ENCODE measurements at regions not wholly inside any gene's neighbourhood (a gene's known extent, or its start where the extent isn't known, plus 50 kb on each side); places are given as distances from the start of the nearest gene placed in this dataset.

- no peak for ATAC-seq
- POLR2A ChIA-PET (ENCODE audit: unreplicated experiment): no interaction called here
These were observed 120.4 kb upstream of the KRR1 start for GRCh38 chr12:75631831-75632230.

GRCh38 chr12:75630091-75630490 is 118.7 kb upstream of the KRR1 start:
- BruUV-seq (replicated peaks): no TSS peak
- intact Hi-C loops (cut with micrococcal nuclease): no loop called here
- Histone ChIP-seq H3K4me1 (ENCODE audit: insufficient read depth, low read length) (peaks cover 4% of the 10 kb centered on the region), H3K27ac (ENCODE audit: low read length) (no peak overlapping the region), H3K4me2 (ENCODE audit: low read length) (no peak overlapping the region), H3K9me3 (ENCODE audit: low read length) (no peaks in the 10 kb centered on the region), H3K4me3 (ENCODE audit: low read length) (no peak overlapping the region), H3K79me2 (ENCODE audit: low read length) (no peaks in the 10 kb centered on the region), H3K27me3 (ENCODE audit: low read length) (no peaks in the 10 kb centered on the region), H2AFZ (ENCODE audit: low read length) (no peak overlapping the region), H3K9ac (ENCODE audit: low read length) (no peak overlapping the region), H4K20me1 (ENCODE audit: low read length) (no peaks in the 10 kb centered on the region), H3F3A (ENCODE audit: low read length, unreplicated experiment) (no peaks in the 10 kb centered on the region), H3K36me3 (ENCODE audit: low read depth, low read length) (no peaks in the 10 kb centered on the region), H3K9me2 (replicated peaks; ENCODE audit: low read length) (no peaks in the 10 kb centered on the region)
- CTCF ChIA-PET: no interaction called here
- TF ChIP-seq, protein P1, sequence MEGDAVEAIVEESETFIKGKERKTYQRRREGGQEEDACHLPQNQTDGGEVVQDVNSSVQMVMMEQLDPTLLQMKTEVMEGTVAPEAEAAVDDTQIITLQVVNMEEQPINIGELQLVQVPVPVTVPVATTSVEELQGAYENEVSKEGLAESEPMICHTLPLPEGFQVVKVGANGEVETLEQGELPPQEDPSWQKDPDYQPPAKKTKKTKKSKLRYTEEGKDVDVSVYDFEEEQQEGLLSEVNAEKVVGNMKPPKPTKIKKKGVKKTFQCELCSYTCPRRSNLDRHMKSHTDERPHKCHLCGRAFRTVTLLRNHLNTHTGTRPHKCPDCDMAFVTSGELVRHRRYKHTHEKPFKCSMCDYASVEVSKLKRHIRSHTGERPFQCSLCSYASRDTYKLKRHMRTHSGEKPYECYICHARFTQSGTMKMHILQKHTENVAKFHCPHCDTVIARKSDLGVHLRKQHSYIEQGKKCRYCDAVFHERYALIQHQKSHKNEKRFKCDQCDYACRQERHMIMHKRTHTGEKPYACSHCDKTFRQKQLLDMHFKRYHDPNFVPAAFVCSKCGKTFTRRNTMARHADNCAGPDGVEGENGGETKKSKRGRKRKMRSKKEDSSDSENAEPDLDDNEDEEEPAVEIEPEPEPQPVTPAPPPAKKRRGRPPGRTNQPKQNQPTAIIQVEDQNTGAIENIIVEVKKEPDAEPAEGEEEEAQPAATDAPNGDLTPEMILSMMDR (conservative IDR thresholded peaks at IDR 0.05; ENCODE audit: low read depth, low read length): no peak
- TF ChIP-seq EZH2phosphoT487 (IDR thresholded peaks at IDR 0.05; ENCODE audit: borderline replicate concordance, low read length) (no peak), EZH2 (IDR thresholded peaks at IDR 0.05; ENCODE audit: low read length, unreplicated experiment) (no peak)
- POLR2A ChIA-PET (ENCODE audit: unreplicated experiment): no interaction called here
- no peak for DNase-seq
- no peak for ATAC-seq

More at GRCh38 chr12:75631831-75632230, 120.4 kb upstream of the KRR1 start:
- H3K4me1 ChIP-seq (ENCODE audit: insufficient read depth, low read length): peaks cover 20% of the 10 kb centered on the region
- DNase-seq: no peak
- no TSS peak for BruUV-seq (replicated peaks)
- H2AFZ ChIP-seq (ENCODE audit: low read length): no peak overlapping the region
- no peaks in the 10 kb centered on the region for H4K20me1 ChIP-seq (ENCODE audit: low read length)
- no peaks in the 10 kb centered on the region for H3K79me2 ChIP-seq (ENCODE audit: low read length)
- H3K4me3 ChIP-seq (ENCODE audit: low read length): no peak overlapping the region
- no peak overlapping the region for H3K4me2 ChIP-seq (ENCODE audit: low read length)
- intact Hi-C loops (cut with micrococcal nuclease): no loop called here
- no peak overlapping the region for H3K27ac ChIP-seq (ENCODE audit: low read length)
- CTCF ChIA-PET: no interaction called here
- no peaks in the 10 kb centered on the region for H3K27me3 ChIP-seq (ENCODE audit: low read length)
- no peaks in the 10 kb centered on the region for H3K36me3 ChIP-seq (ENCODE audit: low read depth, low read length)
- H3K9me3 ChIP-seq (ENCODE audit: low read length): no peaks in the 10 kb centered on the region
- TF ChIP-seq, protein P1 (conservative IDR thresholded peaks at IDR 0.05; ENCODE audit: low read depth, low read length): no peak
- no peak overlapping the region for H3K9ac ChIP-seq (ENCODE audit: low read length)
- no peaks in the 10 kb centered on the region for H3K9me2 ChIP-seq (replicated peaks; ENCODE audit: low read length)
- no peaks in the 10 kb centered on the region for H3F3A ChIP-seq (ENCODE audit: low read length, unreplicated experiment)

DNA sequence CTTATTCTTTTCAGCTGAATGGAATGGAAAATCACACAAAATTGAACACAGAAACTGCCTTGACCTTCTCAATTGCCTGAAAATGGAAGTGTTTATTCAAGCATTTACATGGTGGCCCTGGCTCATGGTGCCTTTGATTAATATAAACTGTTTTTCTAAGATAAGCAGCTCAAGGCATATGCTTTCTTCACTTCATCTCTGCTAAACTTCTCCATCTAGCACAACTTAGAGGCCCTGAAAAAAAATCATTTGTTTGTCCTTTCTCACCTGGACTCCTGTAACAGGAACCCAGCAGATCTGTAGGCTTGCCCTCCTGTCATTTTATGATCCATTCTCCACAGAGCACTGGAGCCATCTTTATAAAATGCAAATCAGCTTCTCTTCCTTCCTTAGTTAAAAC is 117.5 kb upstream of the KRR1 start:
- no peaks in the 10 kb centered on the region for H3F3A ChIP-seq (ENCODE audit: low read length, unreplicated experiment)
- ATAC-seq (no peak), DNase-seq (no peak)
- intact Hi-C loops (cut with micrococcal nuclease): no loop called here
- H3K79me2 ChIP-seq (ENCODE audit: low read length): no peaks in the 10 kb centered on the region
- POLR2A ChIA-PET (ENCODE audit: unreplicated experiment): no interaction called here
- no peak overlapping the region for H2AFZ ChIP-seq (ENCODE audit: low read length)
- CTCF ChIA-PET: no interaction called here
- no peak overlapping the region for H3K4me3 ChIP-seq (ENCODE audit: low read length)
- H3K9ac ChIP-seq (ENCODE audit: low read length): no peak overlapping the region
- no peaks in the 10 kb centered on the region for H3K9me2 ChIP-seq (replicated peaks; ENCODE audit: low read length)
- no peak for TF ChIP-seq EZH2 (IDR thresholded peaks at IDR 0.05; ENCODE audit: low read length, unreplicated experiment)
- TF ChIP-seq EZH2phosphoT487 (IDR thresholded peaks at IDR 0.05; ENCODE audit: borderline replicate concordance, low read length): no peak
- TF ChIP-seq, protein P1 (conservative IDR thresholded peaks at IDR 0.05; ENCODE audit: low read depth, low read length): no peak
- H3K27me3 ChIP-seq (ENCODE audit: low read length): no peaks in the 10 kb centered on the region
- H3K36me3 ChIP-seq (ENCODE audit: low read depth, low read length): no peaks in the 10 kb centered on the region
- no peak overlapping the region for H3K27ac ChIP-seq (ENCODE audit: low read length)
- BruUV-seq (replicated peaks): no TSS peak
- no peak overlapping the region for H3K4me2 ChIP-seq (ENCODE audit: low read length)
- H3K9me3 ChIP-seq (ENCODE audit: low read length): no peaks in the 10 kb centered on the region
- no peaks in the 10 kb centered on the region for H4K20me1 ChIP-seq (ENCODE audit: low read length)
- peaks cover 1% of the 10 kb centered on the region; the same call in 1 of the 2 replicates for H3K4me1 ChIP-seq (ENCODE audit: insufficient read depth, low read length)

Data from PC-3 (cell line).